Type B pancreatic cell (in vitro differentiated cells): ENCODE measurements at regions not wholly inside any gene's neighbourhood (a gene's known extent, or its start where the extent isn't known, plus 50 kb on each side); places are given as distances from the start of the nearest gene placed in this dataset.

Experiments used
- DNase-seq: peaks from one replicate; pipeline ENCODE4 v3.0.0; 2021; ENCODE audit warnings: mixed read lengths; ENCODE audit not compliant: unreplicated experiment; ENCODE audit errors: extremely low spot score
- H3K27ac Mint-ChIP-seq: 2 replicates; pipeline ENCODE4 v1.8.0; 2021; ENCODE audit warnings: mild to moderate bottlenecking, mixed read lengths
- H3K27me3 Mint-ChIP-seq: 2 replicates; pipeline ENCODE4 v1.8.0; 2021; ENCODE audit warnings: mixed read lengths
- H3K36me3 Mint-ChIP-seq: 2 replicates; pipeline ENCODE4 v1.8.0; 2021; ENCODE audit warnings: mixed read lengths
- H3K4me1 Mint-ChIP-seq: one replicate; pipeline ENCODE4 v1.8.0; 2021; ENCODE audit warnings: mixed read lengths; ENCODE audit not compliant: unreplicated experiment
- H3K4me3 Mint-ChIP-seq: 2 replicates; pipeline ENCODE4 v1.8.0; 2021; ENCODE audit warnings: mild to moderate bottlenecking, mixed read lengths
- H3K9me3 Mint-ChIP-seq: 2 replicates; pipeline ENCODE4 v1.8.0; 2021; ENCODE audit warnings: mixed read lengths
- TF ChIP-seq, protein P1 (sequence below): fragments of 200-600 bp; sonication (generic); conservative IDR thresholded peaks from 2 replicates; pipeline ENCODE4 v1.5.0; 2021; ENCODE audit warnings: antibody characterized with exemption, mild to moderate bottlenecking

DNA sequence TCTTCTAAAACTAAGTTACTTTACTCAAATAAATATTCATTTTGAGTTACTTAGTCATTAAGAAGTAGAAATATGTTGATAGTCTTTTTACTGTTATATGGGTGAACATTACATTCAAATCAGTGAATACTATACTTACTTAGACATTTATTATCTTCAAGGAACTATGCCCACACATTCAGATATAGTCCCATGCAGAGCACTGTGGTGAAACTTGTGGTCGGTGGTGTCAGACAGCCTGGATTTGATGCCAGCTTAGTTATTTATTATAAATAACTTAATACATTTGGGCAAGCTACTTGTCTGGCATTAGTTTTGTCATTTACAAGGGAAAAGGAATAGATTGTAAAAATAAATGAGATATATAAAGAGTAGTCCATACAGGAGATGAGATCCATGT is 149.5 kb downstream of the RAP2B start:
- TF ChIP-seq, protein P1, sequence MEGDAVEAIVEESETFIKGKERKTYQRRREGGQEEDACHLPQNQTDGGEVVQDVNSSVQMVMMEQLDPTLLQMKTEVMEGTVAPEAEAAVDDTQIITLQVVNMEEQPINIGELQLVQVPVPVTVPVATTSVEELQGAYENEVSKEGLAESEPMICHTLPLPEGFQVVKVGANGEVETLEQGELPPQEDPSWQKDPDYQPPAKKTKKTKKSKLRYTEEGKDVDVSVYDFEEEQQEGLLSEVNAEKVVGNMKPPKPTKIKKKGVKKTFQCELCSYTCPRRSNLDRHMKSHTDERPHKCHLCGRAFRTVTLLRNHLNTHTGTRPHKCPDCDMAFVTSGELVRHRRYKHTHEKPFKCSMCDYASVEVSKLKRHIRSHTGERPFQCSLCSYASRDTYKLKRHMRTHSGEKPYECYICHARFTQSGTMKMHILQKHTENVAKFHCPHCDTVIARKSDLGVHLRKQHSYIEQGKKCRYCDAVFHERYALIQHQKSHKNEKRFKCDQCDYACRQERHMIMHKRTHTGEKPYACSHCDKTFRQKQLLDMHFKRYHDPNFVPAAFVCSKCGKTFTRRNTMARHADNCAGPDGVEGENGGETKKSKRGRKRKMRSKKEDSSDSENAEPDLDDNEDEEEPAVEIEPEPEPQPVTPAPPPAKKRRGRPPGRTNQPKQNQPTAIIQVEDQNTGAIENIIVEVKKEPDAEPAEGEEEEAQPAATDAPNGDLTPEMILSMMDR: no peak
- Mint-ChIP-seq H3K36me3 (no peaks in the 10 kb centered on the region), H3K27ac (no peak overlapping the region), H3K4me1 (peaks cover 6% of the 10 kb centered on the region), H3K27me3 (no peaks in the 10 kb centered on the region), H3K9me3 (no peaks in the 10 kb centered on the region), H3K4me3 (no peak overlapping the region)
- no peak for DNase-seq

DNA sequence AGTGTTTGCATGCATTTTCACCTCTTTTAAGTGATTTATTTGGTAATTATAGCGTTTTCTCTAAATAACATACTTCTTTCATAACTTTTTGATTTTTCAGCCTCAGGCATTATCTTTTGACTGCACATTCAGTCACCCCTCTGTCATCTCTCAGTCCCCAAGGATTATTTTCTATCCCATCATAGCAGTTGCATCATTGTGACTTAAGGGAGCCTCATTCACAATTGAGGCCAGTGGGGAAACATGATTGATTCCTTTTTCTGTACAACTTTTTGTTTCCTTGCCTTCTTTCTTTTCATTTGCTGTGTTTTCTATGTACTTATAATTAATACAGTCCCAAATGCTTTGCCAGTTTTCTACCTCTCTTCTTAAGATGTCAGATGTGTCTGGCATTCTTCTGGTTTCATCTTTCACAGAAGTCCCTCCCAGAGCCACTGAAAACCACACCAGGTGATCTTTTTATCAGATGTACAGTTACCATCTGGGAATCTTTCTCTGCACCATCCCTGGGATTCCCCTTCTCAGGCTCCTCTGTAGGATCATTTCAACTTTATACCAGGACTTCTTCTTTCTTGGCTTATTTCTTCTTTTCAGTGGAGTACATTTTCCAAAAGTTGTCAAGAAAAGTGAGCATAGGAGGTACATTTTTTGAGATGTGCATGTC is 151.4 kb downstream of the RAP2B start:
- TF ChIP-seq, protein P1: no peak
- no peak overlapping the region for H3K4me3 Mint-ChIP-seq
- H3K27me3 Mint-ChIP-seq: no peaks in the 10 kb centered on the region
- H3K9me3 Mint-ChIP-seq: no peaks in the 10 kb centered on the region
- no peak for DNase-seq
- H3K4me1 Mint-ChIP-seq: peaks cover 6% of the 10 kb centered on the region
- H3K36me3 Mint-ChIP-seq: no peaks in the 10 kb centered on the region
- H3K27ac Mint-ChIP-seq: peak overlapping the region; percentile 2

DNA sequence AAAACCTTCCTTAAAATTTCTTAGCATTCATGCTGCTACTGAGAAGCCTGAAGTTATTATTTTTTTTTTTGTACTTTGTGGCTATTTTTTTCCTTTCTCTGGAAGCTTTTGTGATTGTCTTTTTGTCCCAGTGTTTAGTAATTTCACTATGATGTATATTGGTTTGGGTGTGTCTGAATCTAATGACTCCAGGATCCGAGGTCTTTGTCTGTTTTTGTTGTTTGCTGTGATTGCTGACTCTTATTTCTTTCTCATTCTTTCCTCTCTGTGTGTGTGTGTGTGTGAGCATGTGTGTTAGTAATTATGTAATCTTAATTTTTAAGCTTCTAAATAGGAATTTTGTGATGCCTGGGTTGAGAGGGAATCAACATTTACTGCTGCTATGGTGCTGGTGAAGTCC is 152.0 kb downstream of the RAP2B start:
- Mint-ChIP-seq H3K36me3 (no peaks in the 10 kb centered on the region), H3K27ac (peak overlapping the region; percentile 2), H3K4me1 (peaks cover 6% of the 10 kb centered on the region), H3K9me3 (no peaks in the 10 kb centered on the region), H3K4me3 (peak overlapping the region; percentile 25), H3K27me3 (no peaks in the 10 kb centered on the region)
- DNase-seq: no peak
- TF ChIP-seq, protein P1: no peak

DNA sequence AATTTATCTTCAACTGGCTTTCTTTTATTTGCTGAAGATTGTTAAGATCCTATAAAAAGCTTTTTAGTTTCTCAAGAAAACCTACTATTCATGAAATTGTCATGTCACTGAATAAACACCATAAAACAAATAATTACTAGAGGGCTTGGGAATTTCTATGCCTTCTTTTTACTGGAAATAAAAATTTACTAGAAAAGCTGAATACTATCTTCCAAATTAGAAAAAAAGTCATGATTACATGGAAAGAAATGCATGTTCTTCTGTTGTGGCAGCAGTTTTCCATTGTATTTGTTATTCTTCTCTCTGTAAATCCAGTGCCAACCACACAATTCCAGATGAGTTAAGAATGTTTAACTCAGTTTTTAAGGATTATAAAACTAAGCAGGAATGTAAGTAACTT is 153.8 kb downstream of the RAP2B start:
- DNase-seq: no peak
- Mint-ChIP-seq H3K27ac (no peak overlapping the region), H3K4me1 (peaks cover 15% of the 10 kb centered on the region), H3K36me3 (no peaks in the 10 kb centered on the region), H3K27me3 (peaks cover 3% of the 10 kb centered on the region), H3K4me3 (no peak overlapping the region), H3K9me3 (no peaks in the 10 kb centered on the region)
- TF ChIP-seq, protein P1: no peak

DNA sequence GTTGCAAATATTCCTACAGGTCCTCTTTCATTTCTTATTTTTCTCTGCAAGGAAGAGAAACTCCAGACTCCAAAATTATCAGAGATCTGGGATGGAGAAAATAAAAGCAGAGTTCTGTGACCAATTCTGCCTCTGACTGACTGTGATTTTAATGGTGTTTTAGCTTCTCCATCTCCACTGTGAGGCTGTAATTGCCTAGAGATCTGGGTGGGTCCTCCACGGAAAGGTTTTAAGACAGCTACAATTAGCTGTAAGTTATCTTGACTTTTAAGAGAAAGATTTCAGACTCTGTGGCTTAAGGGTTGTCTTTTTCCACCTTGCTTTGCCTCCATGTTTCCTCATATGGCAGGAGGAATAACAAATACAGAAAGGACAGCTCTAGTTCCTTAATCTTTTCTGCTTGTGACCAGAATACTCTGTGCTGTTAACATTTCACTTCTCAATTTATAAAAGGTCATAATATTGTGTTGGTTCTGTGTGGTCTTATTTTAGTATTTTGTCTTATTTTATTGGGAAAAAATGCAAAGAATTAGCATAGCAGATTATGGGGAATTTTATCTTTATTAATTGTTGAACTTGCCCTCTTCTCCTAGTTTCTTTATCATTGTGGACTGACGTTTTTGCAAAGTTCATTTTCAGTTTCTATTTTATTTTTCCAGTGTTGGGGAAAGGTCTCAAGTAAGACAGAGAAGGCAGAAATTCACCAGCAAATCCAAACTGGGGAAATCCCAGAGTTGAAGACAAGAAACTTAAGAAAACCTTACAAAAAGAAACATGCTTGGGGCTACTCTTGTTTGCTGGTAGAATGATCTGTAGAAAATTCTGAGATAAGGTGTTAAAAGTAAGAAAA is 157.9 kb downstream of the RAP2B start:
- TF ChIP-seq, protein P1: no peak
- peaks cover 6% of the 10 kb centered on the region for H3K27me3 Mint-ChIP-seq
- no peaks in the 10 kb centered on the region for H3K9me3 Mint-ChIP-seq
- H3K4me1 Mint-ChIP-seq: peaks cover 8% of the 10 kb centered on the region
- H3K36me3 Mint-ChIP-seq: no peaks in the 10 kb centered on the region
- no peak overlapping the region for H3K4me3 Mint-ChIP-seq
- no peak overlapping the region for H3K27ac Mint-ChIP-seq
- no peak for DNase-seq
